HG03575 (cell line): ENCODE measurements at regions not wholly inside any gene's neighbourhood (a gene's known extent, or its start where the extent isn't known, plus 50 kb on each side); places are given as distances from the start of the nearest gene placed in this dataset.

ENCODE experiments used
- ATAC-seq: cut with Tn5 transposase; IDR thresholded peaks from one replicate; pipeline ENCODE4 v1.9.1; 2021; ENCODE audit not compliant: unreplicated experiment, insufficient number of reproducible peaks, low FRiP score; ENCODE audit errors: extremely low read depth

- no peak for ATAC-seq
Measured at GRCh38 chr13:106700439-106700838, 132.5 kb upstream of the ARGLU1 start.

- ATAC-seq: no peak
Measured at GRCh38 chr13:106700007-106700406, 132.1 kb upstream of the ARGLU1 start.

DNA sequence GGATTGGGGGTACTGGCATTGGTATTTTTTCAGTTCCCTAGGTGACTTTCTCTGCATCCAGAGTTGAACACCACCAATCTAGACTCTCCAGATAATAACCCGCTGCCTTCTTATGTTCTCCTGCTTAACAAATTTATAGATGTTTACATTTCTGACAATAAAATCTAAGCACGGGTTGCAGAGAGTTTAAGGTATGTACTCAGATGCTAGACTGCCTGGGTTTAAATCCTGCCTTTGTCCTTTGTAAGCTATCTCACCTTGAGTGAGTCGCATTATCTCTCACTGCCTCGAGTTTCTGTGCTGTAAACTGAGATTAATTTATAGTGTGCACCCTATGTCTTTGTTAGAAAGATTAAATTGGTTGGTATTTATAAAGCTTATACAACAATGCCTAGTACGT lies 131.4 kb upstream of the ARGLU1 start:
- ATAC-seq: no peak

- no peak for ATAC-seq
Measured at GRCh38 chr13:106696719-106697118, 128.8 kb upstream of the ARGLU1 start.

GRCh38 chr13:106696140-106696539 lies 128.2 kb upstream of the ARGLU1 start:
- ATAC-seq: no peak

GRCh38 chr13:106695139-106695538 lies 127.2 kb upstream of the ARGLU1 start:
- no peak for ATAC-seq

DNA sequence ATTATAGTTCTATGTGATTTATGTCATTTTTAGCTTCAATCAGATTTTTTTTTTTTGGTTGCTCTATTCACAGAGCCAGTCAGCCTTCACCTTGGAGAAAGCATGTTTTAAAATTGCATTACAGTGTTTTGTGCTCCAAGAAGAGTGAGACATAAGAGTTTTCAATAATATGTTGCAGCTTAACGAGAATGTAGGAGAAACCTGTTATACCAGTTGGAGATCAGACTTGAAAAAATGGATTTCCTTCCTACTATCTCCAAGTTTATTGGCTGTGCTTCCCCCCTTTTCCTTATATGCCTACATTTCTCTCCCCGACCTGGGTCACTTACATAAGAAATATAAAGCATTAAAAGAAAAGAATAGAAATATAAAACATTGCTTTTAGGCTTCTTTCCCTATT lies 123.9 kb upstream of the ARGLU1 start:
- no peak for ATAC-seq

- no peak for ATAC-seq
Measured at GRCh38 chr13:106691341-106691740, 123.4 kb upstream of the ARGLU1 start.

GRCh38 chr13:106690779-106691178 lies 122.8 kb upstream of the ARGLU1 start:
- no peak for ATAC-seq

DNA sequence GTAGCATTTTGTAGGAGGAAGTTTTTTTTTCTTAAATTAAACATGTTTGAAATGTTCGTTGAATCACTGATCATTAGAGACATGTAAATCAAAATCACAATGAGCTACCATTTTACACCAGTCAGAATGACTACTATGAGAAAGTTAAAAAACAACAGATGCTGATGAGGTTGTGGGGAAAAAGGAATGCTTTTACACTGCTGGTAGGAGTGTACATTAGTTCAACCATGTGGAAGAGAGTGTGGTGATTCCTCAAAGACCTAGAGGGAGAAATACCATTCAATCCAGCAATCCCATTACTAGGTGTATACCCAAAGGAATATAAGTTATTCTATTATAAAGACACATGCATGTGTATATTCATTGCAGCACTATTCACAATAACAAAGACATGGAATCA lies 122.0 kb upstream of the ARGLU1 start:
- no peak for ATAC-seq

DNA sequence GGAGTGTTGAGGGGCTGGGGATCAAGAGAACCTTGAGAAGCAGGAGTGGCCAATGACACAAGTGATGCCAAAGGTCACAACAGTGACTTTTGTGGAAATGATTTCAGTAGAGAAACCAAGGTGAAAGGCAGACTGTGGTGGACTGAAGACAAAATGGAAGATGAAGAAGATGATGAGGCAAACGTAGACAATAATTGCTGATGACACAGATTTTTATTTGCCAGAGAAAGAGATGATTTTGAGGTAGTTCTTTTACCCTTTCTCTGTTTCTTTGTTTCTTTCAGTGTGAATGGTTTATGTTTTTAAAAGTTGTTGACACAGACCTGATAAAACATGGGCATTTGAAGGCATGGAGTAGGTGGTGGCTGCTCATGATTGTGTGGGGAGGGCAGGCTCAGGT lies 121.0 kb upstream of the ARGLU1 start:
- no peak for ATAC-seq

DNA sequence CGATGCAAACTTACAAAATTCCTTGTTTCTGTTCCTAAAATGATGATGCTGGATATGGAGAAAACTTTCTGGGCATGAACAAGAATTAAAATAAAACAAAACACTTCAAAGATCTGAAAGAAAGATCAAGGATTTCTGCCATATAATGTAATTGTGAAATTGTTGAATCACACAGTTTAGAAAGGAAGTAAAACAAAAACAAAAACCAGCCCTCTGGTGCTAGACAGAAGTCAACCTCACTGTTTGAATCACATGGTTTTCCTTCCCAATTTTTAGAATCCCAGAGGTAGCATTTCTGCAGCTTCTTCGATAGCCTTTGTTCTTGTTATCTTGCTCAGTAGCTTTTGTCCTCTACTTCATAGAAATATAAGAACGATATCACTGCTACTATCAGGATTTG lies 118.2 kb upstream of the ARGLU1 start:
- ATAC-seq: no peak

DNA sequence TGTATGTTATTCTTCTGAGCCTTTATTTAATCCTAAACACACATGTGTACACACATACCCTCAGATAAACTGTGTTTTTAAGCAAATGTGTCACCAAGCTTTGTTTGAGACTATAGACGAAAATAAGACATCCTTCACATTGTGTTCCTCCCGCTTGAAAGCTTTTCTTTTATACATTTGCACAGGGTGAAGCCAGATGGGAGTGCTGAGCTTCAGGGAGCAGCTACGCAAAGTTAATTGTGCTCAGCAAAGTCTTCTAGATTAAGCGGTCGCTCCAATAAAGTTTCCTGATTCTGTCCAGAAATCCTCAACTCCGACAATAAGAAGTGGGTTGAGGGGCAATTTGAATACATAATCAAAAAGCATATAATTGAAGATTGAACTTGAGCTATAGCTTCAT lies 117.2 kb upstream of the ARGLU1 start:
- ATAC-seq: no peak

DNA sequence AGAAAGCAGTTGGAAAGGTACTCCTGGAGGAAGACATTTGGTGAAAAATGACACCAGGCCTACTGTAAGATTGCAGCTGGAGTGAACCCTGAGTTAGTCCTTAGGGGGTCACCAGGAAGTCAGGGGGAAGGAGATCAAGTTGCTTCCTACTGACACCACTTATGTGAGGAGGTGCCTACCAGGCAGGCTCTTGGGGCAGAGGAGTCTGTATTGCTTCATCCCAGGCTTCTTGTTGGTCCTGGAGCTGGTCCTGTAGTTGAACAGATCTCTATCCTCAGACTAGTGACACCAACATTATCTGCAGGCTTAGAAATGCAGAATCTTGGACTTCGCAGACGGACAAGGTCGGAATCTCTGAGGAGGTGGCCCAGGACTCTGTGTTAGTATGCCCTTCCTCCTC lies 116.0 kb upstream of the ARGLU1 start:
- no peak for ATAC-seq

GRCh38 chr13:106683179-106683578 lies 115.2 kb upstream of the ARGLU1 start:
- no peak for ATAC-seq

DNA sequence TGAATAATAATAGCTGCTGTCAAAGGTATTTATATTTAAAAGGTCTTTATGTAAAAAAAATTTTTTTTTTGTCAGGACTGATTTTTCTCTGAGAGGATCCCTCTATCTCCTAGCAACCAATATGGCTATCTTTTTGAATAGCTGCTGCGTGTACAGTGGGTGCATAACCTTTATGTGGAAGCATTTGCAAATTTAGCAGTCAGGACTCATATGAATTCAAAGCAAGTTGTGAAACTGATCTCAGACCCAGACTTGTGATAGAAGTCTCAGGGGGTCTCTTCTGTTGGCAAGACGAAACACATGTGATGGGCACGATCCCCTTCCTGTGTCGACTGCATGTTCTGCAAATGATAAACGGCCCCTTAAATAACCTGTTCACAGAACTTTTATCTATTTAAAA lies 114.1 kb upstream of the ARGLU1 start:
- ATAC-seq: no peak

GRCh38 chr13:106681536-106681935 lies 113.6 kb upstream of the ARGLU1 start:
- ATAC-seq: no peak

GRCh38 chr13:106680796-106681472 lies 113.0 kb upstream of the ARGLU1 start:
- ATAC-seq: no peak

DNA sequence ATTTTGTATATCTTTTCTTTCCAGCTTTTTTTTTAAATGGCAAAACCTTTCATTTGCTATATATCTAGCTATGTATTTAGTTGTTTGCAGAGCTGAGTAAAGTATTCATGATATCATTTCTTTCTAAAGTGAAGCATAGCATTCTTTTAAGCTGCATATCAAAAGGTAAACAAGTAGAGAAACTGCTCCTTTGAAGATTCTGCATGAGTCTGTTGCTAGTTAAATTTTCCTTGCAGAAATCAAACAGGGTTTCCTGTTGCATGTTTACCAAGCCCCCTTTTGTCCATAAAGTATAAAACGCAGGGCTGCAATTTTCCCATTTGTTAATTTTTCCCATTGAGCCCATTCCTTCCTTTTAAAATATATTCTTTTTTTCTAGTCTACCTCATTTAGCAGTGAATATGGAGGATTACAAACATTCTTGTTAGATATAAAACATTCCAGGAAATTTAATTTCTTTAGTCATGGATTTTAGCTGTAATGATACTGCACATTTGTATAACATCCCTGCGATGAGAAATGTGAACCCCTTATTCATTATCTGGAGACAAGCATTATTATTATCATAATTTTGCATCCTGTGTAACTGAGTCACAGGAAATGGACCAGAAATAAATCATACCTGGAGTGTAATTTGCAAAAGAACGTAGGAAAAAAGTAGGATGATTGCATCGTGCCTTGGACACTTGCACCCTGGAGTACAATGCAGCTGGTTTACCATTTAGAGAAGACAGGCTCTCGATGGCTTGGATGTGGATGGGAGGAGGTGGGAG lies 110.9 kb upstream of the ARGLU1 start:
- no peak for ATAC-seq

GRCh38 chr13:106675311-106675710 lies 107.4 kb upstream of the ARGLU1 start:
- ATAC-seq: no peak
